ENCODE measurements at regions not wholly inside any gene's neighbourhood (a gene's known extent, or its start where the extent isn't known, plus 50 kb on each side); places are given as distances from the start of the nearest gene placed in this dataset.

GRCh38 chr1:30045304-30046090 is 677.9 kb downstream of the MATN1 start:
- DNase-seq (ENCODE audit: low read depth), result no peak
- no peak for TF ChIP-seq CTCF (conservative IDR thresholded peaks at IDR 0.05; ENCODE audit: low read depth, low read length)
- no peak overlapping the region for H3K4me3 ChIP-seq (ENCODE audit: low read depth, low read length)

- no peak overlapping the region for H3K4me3 ChIP-seq (ENCODE audit: low read depth, low read length)
- no peak for TF ChIP-seq CTCF (conservative IDR thresholded peaks at IDR 0.05; ENCODE audit: low read depth, low read length)
- no peak for DNase-seq (ENCODE audit: low read depth)
These were observed 678.7 kb downstream of the MATN1 start for GRCh38 chr1:30044656-30045144.

- no peak for DNase-seq (ENCODE audit: low read depth)
- TF ChIP-seq CTCF (conservative IDR thresholded peaks at IDR 0.05; ENCODE audit: low read depth, low read length), result no peak
- H3K4me3 ChIP-seq (ENCODE audit: low read depth, low read length), result no peak overlapping the region
These were observed 679.5 kb downstream of the MATN1 start for GRCh38 chr1:30043731-30044408.

GRCh38 chr1:30043256-30043655 is 680.1 kb downstream of the MATN1 start:
- no peak for DNase-seq (ENCODE audit: low read depth)
- no peak overlapping the region for H3K4me3 ChIP-seq (ENCODE audit: low read depth, low read length)
- no peak for TF ChIP-seq CTCF (conservative IDR thresholded peaks at IDR 0.05; ENCODE audit: low read depth, low read length)

GRCh38 chr1:30042438-30043147 is 680.8 kb downstream of the MATN1 start:
- TF ChIP-seq CTCF (conservative IDR thresholded peaks at IDR 0.05; ENCODE audit: low read depth, low read length), result no peak
- no peak for DNase-seq (ENCODE audit: low read depth)

GRCh38 chr1:30041741-30042437 is 681.5 kb downstream of the MATN1 start:
- TF ChIP-seq CTCF (conservative IDR thresholded peaks at IDR 0.05; ENCODE audit: low read depth, low read length), result no peak
- DNase-seq (ENCODE audit: low read depth), result no peak
- no peak overlapping the region for H3K4me3 ChIP-seq (ENCODE audit: low read depth, low read length)

More at GRCh38 chr1:30042438-30043147, 680.8 kb downstream of the MATN1 start:
- no peak overlapping the region for H3K4me3 ChIP-seq (ENCODE audit: low read depth, low read length)

Data from choroid plexus epithelial cell (primary cell).